Osteoblast (primary cell): ENCODE measurements at regions not wholly inside any gene's neighbourhood (a gene's known extent, or its start where the extent isn't known, plus 50 kb on each side); places are given as distances from the start of the nearest gene placed in this dataset.

Source experiments
- DNase-seq: peaks from one replicate; pipeline ENCODE4 v3.0.0; 2011; ENCODE audit warnings: low spot score, mixed read lengths; ENCODE audit not compliant: insufficient read length; ENCODE audit errors: missing footprints
- H2AFZ ChIP-seq: 2 replicates; pipeline ENCODE4 v1.6.0; 2011; ENCODE audit warnings: mild to moderate bottlenecking, low read length
- H3K27ac ChIP-seq: 2 replicates; pipeline ENCODE4 v1.5.1; 2011; ENCODE audit warnings: mild to moderate bottlenecking, low read depth, low read length, moderate library complexity
- H3K27me3 ChIP-seq: 2 replicates; pipeline ENCODE4 v1.6.0; 2012; ENCODE audit warnings: mild to moderate bottlenecking, control low read depth, inconsistent platforms, low read length, moderate library complexity; ENCODE audit not compliant: insufficient read depth
- H3K36me3 ChIP-seq: 2 replicates; pipeline ENCODE4 v1.5.1; 2011; ENCODE audit warnings: mild to moderate bottlenecking, low read length, control low read depth, moderate library complexity; ENCODE audit not compliant: insufficient read depth
- H3K4me1 ChIP-seq: 2 replicates; pipeline ENCODE4 v1.5.1; 2011; ENCODE audit warnings: mild to moderate bottlenecking, low read length, control low read depth, moderate library complexity; ENCODE audit not compliant: insufficient read depth
- H3K4me2 ChIP-seq: 2 replicates; pipeline ENCODE4 v1.6.0; 2011; ENCODE audit warnings: mild to moderate bottlenecking, low read length; ENCODE audit not compliant: insufficient read depth
- H3K4me3 ChIP-seq: fragments of 200-600 bp; sonication (generic); 3 replicates; pipeline ENCODE4 v1.5.1; 2012; ENCODE audit warnings: mild to moderate bottlenecking, low read length, inconsistent platforms; ENCODE audit not compliant: insufficient read depth
- H3K79me2 ChIP-seq: 2 replicates; pipeline ENCODE4 v1.6.0; 2012; ENCODE audit warnings: mild to moderate bottlenecking, low read length, control low read depth, inconsistent platforms; ENCODE audit not compliant: insufficient read depth
- H3K9me3 ChIP-seq: 2 replicates; pipeline ENCODE4 v1.5.1; 2011; ENCODE audit warnings: low read depth, low read length, control low read depth
- H4K20me1 ChIP-seq: 2 replicates; pipeline ENCODE4 v1.6.0; 2012; ENCODE audit warnings: mild to moderate bottlenecking, low read length, control low read depth; ENCODE audit not compliant: insufficient read depth
- TF ChIP-seq, protein P1 (sequence below): IDR thresholded peaks from 2 replicates; pipeline ENCODE4 v1.5.1; 2011; ENCODE audit warnings: mild to moderate bottlenecking, low read depth, low read length, moderate library complexity; ENCODE audit errors: extremely low read depth

GRCh38 chr9:99345942-99346341 is 123.9 kb downstream of the SEC61B start:
- TF ChIP-seq, protein P1, sequence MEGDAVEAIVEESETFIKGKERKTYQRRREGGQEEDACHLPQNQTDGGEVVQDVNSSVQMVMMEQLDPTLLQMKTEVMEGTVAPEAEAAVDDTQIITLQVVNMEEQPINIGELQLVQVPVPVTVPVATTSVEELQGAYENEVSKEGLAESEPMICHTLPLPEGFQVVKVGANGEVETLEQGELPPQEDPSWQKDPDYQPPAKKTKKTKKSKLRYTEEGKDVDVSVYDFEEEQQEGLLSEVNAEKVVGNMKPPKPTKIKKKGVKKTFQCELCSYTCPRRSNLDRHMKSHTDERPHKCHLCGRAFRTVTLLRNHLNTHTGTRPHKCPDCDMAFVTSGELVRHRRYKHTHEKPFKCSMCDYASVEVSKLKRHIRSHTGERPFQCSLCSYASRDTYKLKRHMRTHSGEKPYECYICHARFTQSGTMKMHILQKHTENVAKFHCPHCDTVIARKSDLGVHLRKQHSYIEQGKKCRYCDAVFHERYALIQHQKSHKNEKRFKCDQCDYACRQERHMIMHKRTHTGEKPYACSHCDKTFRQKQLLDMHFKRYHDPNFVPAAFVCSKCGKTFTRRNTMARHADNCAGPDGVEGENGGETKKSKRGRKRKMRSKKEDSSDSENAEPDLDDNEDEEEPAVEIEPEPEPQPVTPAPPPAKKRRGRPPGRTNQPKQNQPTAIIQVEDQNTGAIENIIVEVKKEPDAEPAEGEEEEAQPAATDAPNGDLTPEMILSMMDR: no peak
- H3K79me2 ChIP-seq: no peaks in the 10 kb centered on the region
- peaks cover 10% of the 10 kb centered on the region for H3K4me1 ChIP-seq
- no peaks in the 10 kb centered on the region for H3K9me3 ChIP-seq
- no peak overlapping the region for H3K4me3 ChIP-seq
- H4K20me1 ChIP-seq: no peaks in the 10 kb centered on the region
- H2AFZ ChIP-seq: no peak overlapping the region
- peak; percentile 87 for DNase-seq
- no peak overlapping the region for H3K27ac ChIP-seq
- no peaks in the 10 kb centered on the region for H3K36me3 ChIP-seq
- H3K4me2 ChIP-seq: peak overlapping the region; percentile 17
- H3K27me3 ChIP-seq: no peaks in the 10 kb centered on the region

DNA sequence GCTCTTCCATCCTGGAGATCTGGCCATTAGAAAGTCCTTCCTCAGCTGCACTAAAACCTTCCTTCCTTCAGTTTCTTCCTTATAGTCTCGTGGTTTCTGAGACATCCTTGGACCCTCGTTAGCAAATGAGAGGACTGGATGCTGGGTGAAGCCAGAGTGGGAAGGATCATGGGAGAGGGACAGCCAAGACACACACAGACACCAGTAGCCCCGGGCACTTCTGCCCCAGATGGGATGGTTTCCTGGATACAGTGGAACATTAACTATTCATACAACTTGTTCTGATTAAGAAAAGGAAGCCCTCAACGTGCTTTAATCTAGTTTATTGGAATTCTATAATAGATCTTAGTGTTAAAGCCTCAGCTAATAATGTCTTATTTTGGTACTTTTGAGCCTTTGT is 125.5 kb downstream of the SEC61B start:
- Histone ChIP-seq H3K4me2 (no peak overlapping the region), H3K4me3 (no peak overlapping the region), H3K79me2 (no peaks in the 10 kb centered on the region), H3K27me3 (no peaks in the 10 kb centered on the region), H2AFZ (no peak overlapping the region), H3K27ac (no peak overlapping the region), H3K36me3 (no peaks in the 10 kb centered on the region), H3K4me1 (peaks cover 10% of the 10 kb centered on the region), H3K9me3 (no peaks in the 10 kb centered on the region), H4K20me1 (no peaks in the 10 kb centered on the region)
- TF ChIP-seq, protein P1: no peak
- DNase-seq: no peak

- H3K9me3 ChIP-seq: no peaks in the 10 kb centered on the region
- H3K27me3 ChIP-seq: no peaks in the 10 kb centered on the region
- no peaks in the 10 kb centered on the region for H3K36me3 ChIP-seq
- no peak for DNase-seq
- no peak overlapping the region for H3K4me3 ChIP-seq
- TF ChIP-seq, protein P1: no peak
- no peak overlapping the region for H2AFZ ChIP-seq
- H3K4me1 ChIP-seq: peaks cover 13% of the 10 kb centered on the region
- no peak overlapping the region for H3K4me2 ChIP-seq
- no peaks in the 10 kb centered on the region for H4K20me1 ChIP-seq
- no peaks in the 10 kb centered on the region for H3K79me2 ChIP-seq
- H3K27ac ChIP-seq: no peak overlapping the region
Measured at GRCh38 chr9:99348289-99348688, 126.2 kb downstream of the SEC61B start.

DNA sequence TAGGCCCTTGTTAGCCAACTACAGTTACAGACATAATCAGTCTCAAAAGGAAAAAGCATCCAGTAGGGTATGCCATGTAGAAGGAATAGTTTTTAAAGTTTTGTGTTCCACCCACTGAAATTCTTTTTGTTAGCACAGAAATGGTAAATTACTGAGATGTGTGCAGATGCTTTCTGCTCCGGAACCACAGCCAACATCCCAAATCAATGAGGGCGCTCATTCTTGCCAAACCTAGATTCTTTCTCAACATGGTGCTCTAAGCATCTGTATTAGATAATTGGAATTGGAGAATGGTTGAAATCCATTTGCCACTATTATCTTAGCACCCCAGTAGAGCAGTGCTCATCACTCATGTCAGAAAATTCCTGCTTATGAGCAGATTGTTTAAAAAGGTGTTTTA is 127.8 kb downstream of the SEC61B start:
- H2AFZ ChIP-seq: no peak overlapping the region
- H3K79me2 ChIP-seq: no peaks in the 10 kb centered on the region
- H3K36me3 ChIP-seq: no peaks in the 10 kb centered on the region
- H3K27ac ChIP-seq: no peak overlapping the region
- H3K27me3 ChIP-seq: no peaks in the 10 kb centered on the region
- TF ChIP-seq, protein P1: no peak
- H3K4me1 ChIP-seq: peaks cover 21% of the 10 kb centered on the region
- DNase-seq: no peak
- H3K4me3 ChIP-seq: no peak overlapping the region
- no peaks in the 10 kb centered on the region for H4K20me1 ChIP-seq
- H3K4me2 ChIP-seq: no peak overlapping the region
- H3K9me3 ChIP-seq: no peaks in the 10 kb centered on the region
